H1 (cell line): ENCODE measurements at regions not wholly inside any gene's neighbourhood (a gene's known extent, or its start where the extent isn't known, plus 50 kb on each side); places are given as distances from the start of the nearest gene placed in this dataset.

Experiments used
- CTCF ChIA-PET: fragments of 300-600 bp; sonication (Branson Sonifier 250); formaldehyde crosslinking; loops from one replicate; lab custom pipeline; 2021; ENCODE audit not compliant: partially characterized antibody; lab: Charles Lee
- POLR2A ChIA-PET: fragments of 300-600 bp; sonication (Branson Sonifier 250); formaldehyde crosslinking; loops from one replicate; lab custom pipeline; 2021; ENCODE audit warnings: inconsistent platforms; ENCODE audit not compliant: partially characterized antibody; lab: Charles Lee
- DNase-seq, 2 experiments: peaks; one replicate each; pipeline versions ENCODE4 v3.0.0 to v3.0.0-alpha.2; 2010 to 2022; ENCODE audit warnings: low spot score in 2 of 2, low read depth in 1 of 2, mixed read lengths in 1 of 2
- FAIRE-seq: peaks from 2 replicates; lab custom pipeline; 2011; peaks lifted over from hg19 to GRCh38; lab: Jason Lieb, UNC
- H2AFZ ChIP-seq: 2 replicates; pipeline ENCODE4 v1.8.1; 2012; ENCODE audit warnings: low read length, inconsistent platforms
- H2AK5ac ChIP-seq: 2 replicates; pipeline ENCODE4 v1.6.1; 2013; ENCODE audit warnings: low read depth, low read length
- H2BK120ac ChIP-seq: replicated peaks from 2 replicates; pipeline ENCODE3; 2013; ENCODE audit warnings: low read depth, low read length, inconsistent platforms
- H2BK12ac ChIP-seq: 2 replicates; pipeline ENCODE4 v1.6.1; 2013; ENCODE audit warnings: low read depth, low read length
- H2BK15ac ChIP-seq: 2 replicates; pipeline ENCODE4 v1.6.1; 2013; ENCODE audit warnings: low read length
- H2BK20ac ChIP-seq: 2 replicates; pipeline ENCODE4 v1.6.1; 2013; ENCODE audit warnings: low read length
- H2BK5ac ChIP-seq: 2 replicates; pipeline ENCODE4 v1.6.1; 2013; ENCODE audit warnings: low read depth, low read length
- H3K14ac ChIP-seq: 2 replicates; pipeline ENCODE4 v1.6.1; 2013; ENCODE audit warnings: inconsistent platforms; ENCODE audit not compliant: insufficient read length
- H3K18ac ChIP-seq: 2 replicates; pipeline ENCODE4 v1.6.1; 2013; ENCODE audit warnings: low read length; ENCODE audit errors: extremely low read depth
- H3K23ac ChIP-seq: 2 replicates; pipeline ENCODE4 v1.6.1; 2013; ENCODE audit warnings: inconsistent platforms; ENCODE audit not compliant: insufficient read length
- H3K23me2 ChIP-seq: 2 replicates; pipeline ENCODE4 v1.6.1; 2013; ENCODE audit warnings: low read depth, low read length
- H3K27ac ChIP-seq: 2 replicates; pipeline ENCODE4 v1.6.1; 2011; ENCODE audit warnings: low read depth, low read length, inconsistent platforms
- H3K27me3 ChIP-seq, 4 experiments: replicated peaks in 1 of 4; 1 replicate in 1 of 4; 2 replicates in 3 of 4; pipeline versions ENCODE4 v1.6.1 to v1.8.1; 2011 to 2013; ENCODE audit warnings: low read length in 3 of 4, mild to moderate bottlenecking in 3 of 4, inconsistent platforms in 2 of 4, mixed read lengths in 2 of 4, moderate library complexity in 1 of 4; ENCODE audit not compliant: control insufficient read depth in 3 of 4, insufficient read depth in 3 of 4; ENCODE audit errors: extremely low read depth in 1 of 4
- H3K36me3 ChIP-seq, 4 experiments: 2 replicates each; pipeline versions ENCODE4 v1.6.1 to v1.8.1; 2011 to 2013; ENCODE audit warnings: mild to moderate bottlenecking in 4 of 4, low read length in 3 of 4, moderate library complexity in 2 of 4, control low read depth in 1 of 4, inconsistent platforms in 1 of 4; ENCODE audit not compliant: insufficient read depth in 4 of 4, control insufficient read depth in 2 of 4
- H3K4ac ChIP-seq: replicated peaks from 2 replicates; pipeline ENCODE3; 2013; ENCODE audit warnings: low read length, low read depth, mixed read lengths, inconsistent platforms; ENCODE audit not compliant: insufficient read length
- H3K4me1 ChIP-seq, 4 experiments: replicated peaks in 1 of 4; 1 replicate in 1 of 4; 2 replicates in 3 of 4; pipeline versions ENCODE4 v1.6.1 to v1.8.1; 2011 to 2013; ENCODE audit warnings: low read length in 3 of 4, inconsistent platforms in 2 of 4, mixed read lengths in 1 of 4; ENCODE audit not compliant: insufficient read depth in 4 of 4, control insufficient read depth in 3 of 4
- H3K4me2 ChIP-seq, 2 experiments: 2 replicates each; pipeline versions ENCODE4 v1.6.1 to v1.8.1; 2011 to 2013; ENCODE audit warnings: low read depth in 2 of 2, low read length in 2 of 2, control low read depth in 1 of 2, inconsistent platforms in 1 of 2, mild to moderate bottlenecking in 1 of 2; ENCODE audit not compliant: insufficient read depth in 1 of 2
- H3K4me3 ChIP-seq, 4 experiments: fragments of 200-600, 300-600 bp in 1 of 4; sonication (generic), shearing (Covaris generic), sonication (Bioruptor Twin) in 1 of 4; 2 replicates each; pipeline versions ENCODE4 v1.5.1 to v1.8.1; 2011 to 2016; ENCODE audit warnings: low read length in 4 of 4, low read depth in 3 of 4, control low read depth in 2 of 4, inconsistent platforms in 2 of 4, mild to moderate bottlenecking in 2 of 4, mixed read lengths in 1 of 4, moderate library complexity in 1 of 4; ENCODE audit not compliant: insufficient read depth in 2 of 4; ENCODE audit errors: extremely low read depth in 1 of 4
- H3K56ac ChIP-seq: replicated peaks from 2 replicates; pipeline ENCODE3; 2013; ENCODE audit warnings: low read depth, mild to moderate bottlenecking, mixed read lengths, low read length, inconsistent platforms; ENCODE audit not compliant: insufficient read length
- H3K79me1 ChIP-seq: 2 replicates; pipeline ENCODE4 v1.6.1; 2013; ENCODE audit warnings: low read depth, low read length, control low read depth
- H3K79me2 ChIP-seq, 2 experiments: 2 replicates each; pipeline versions ENCODE4 v1.6.1 to v1.8.1; 2012 to 2013; ENCODE audit warnings: low read length in 2 of 2, mild to moderate bottlenecking in 2 of 2, inconsistent platforms in 1 of 2; ENCODE audit not compliant: insufficient read depth in 2 of 2, control insufficient read depth in 1 of 2
- H3K9ac ChIP-seq, 4 experiments: replicated peaks in 1 of 4; 1 replicate in 1 of 4; 2 replicates in 3 of 4; pipeline versions ENCODE4 v1.6.1 to v1.8.1; 2011 to 2013; ENCODE audit warnings: low read depth in 3 of 4, low read length in 3 of 4, control low read depth in 2 of 4, mild to moderate bottlenecking in 2 of 4, moderate library complexity in 2 of 4, inconsistent platforms in 1 of 4; ENCODE audit errors: extremely low read depth in 1 of 4
- H3K9me3 ChIP-seq, 2 experiments: 2 replicates each; pipeline versions ENCODE4 v1.6.1 to v1.8.1; 2012 to 2013; ENCODE audit warnings: mild to moderate bottlenecking in 2 of 2, moderate library complexity in 2 of 2, control low read depth in 1 of 2, inconsistent platforms in 1 of 2, low read depth in 1 of 2, low read length in 1 of 2, mixed read lengths in 1 of 2; ENCODE audit not compliant: insufficient read depth in 2 of 2
- H4K20me1 ChIP-seq, 2 experiments: replicated peaks in 1 of 2; 2 replicates each; pipeline versions ENCODE3 to v1.8.1; 2011 to 2013; ENCODE audit warnings: inconsistent platforms in 2 of 2, low read length in 2 of 2, mild to moderate bottlenecking in 1 of 2; ENCODE audit not compliant: insufficient read depth in 2 of 2, control insufficient read depth in 1 of 2
- H4K5ac ChIP-seq: 2 replicates; pipeline ENCODE4 v1.6.1; 2013; ENCODE audit warnings: low read length, low read depth, mixed read lengths, inconsistent platforms; ENCODE audit not compliant: insufficient read length
- H4K8ac ChIP-seq: 2 replicates; pipeline ENCODE4 v1.8.0; 2013; ENCODE audit warnings: mild to moderate bottlenecking, moderate library complexity, low read length, inconsistent platforms; ENCODE audit not compliant: insufficient read depth; ENCODE audit errors: extremely low read depth
- H4K91ac ChIP-seq: replicated peaks from 2 replicates; pipeline ENCODE3; 2013; ENCODE audit warnings: low read length, mixed read lengths, inconsistent platforms; ENCODE audit not compliant: insufficient read length
- ATF2 ChIP-seq: IDR thresholded peaks from 2 replicates; pipeline ENCODE4 v1.6.1; 2012; ENCODE audit warnings: low read length, inconsistent platforms
- WGBS, 2 experiments: shearing (Covaris generic) in 1 of 2; methylation state at CpG; one replicate each; pipeline versions ENCODE4 v1.1.6 to v1.1.7; 2013 to 2015; ENCODE audit warnings: low lambda C conversion rate in 2 of 2, mixed read lengths in 2 of 2, inconsistent platforms in 1 of 2, low coverage in 1 of 2, missing lambda C conversion rate in 1 of 2; ENCODE audit not compliant: insufficient replicate concordance in 2 of 2, insufficient coverage in 1 of 2, insufficient read length in 1 of 2; ENCODE audit errors: extremely low coverage in 1 of 2, missing lambda C conversion rate in 1 of 2; 5-methylcytosine and 5-hydroxymethylcytosine counted together

DNA sequence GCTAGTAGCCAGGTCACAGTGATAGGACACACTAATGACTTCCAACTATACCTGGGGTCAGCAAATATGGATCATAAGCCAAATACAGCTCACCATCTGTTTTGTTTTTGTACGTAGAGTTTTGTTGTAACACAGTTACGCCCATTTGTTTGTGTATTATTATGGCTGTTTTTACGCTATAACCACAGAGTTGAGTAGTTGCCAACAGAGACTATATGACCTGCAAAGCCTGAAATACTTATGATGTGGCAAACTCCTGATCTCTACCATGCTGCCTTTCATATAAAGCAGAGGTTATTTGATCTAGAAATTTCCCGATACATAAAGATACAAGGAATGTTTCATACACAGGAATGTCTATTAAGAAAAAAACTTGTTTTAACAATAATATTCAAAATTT, 152.2 kb downstream of the HNMT start:
- no peak overlapping the region for H4K8ac ChIP-seq
- H3K56ac ChIP-seq, result no peak overlapping the region

More for the DNA sequence above, 152.2 kb downstream of the HNMT start:
- H2BK15ac ChIP-seq, result no peak overlapping the region
- H2AFZ ChIP-seq, result no peak overlapping the region
- no peak overlapping the region for H2BK12ac ChIP-seq
- no peak overlapping the region for H2AK5ac ChIP-seq
- no peak overlapping the region for H3K23ac ChIP-seq
- H3K27me3 ChIP-seq, result no peaks in the 10 kb centered on the region
- FAIRE-seq (no peak), DNase-seq (no peak)
- H2BK20ac ChIP-seq, result no peak overlapping the region
- TF ChIP-seq ATF2, result no peak
- no peak overlapping the region for H3K27ac ChIP-seq
- no peaks in the 10 kb centered on the region for H3K4me1 ChIP-seq
- no peak overlapping the region for H3K9ac ChIP-seq
- no peak overlapping the region for H2BK5ac ChIP-seq
- no peaks in the 10 kb centered on the region for H3K36me3 ChIP-seq
- ChIA-PET POLR2A (no interaction called here), CTCF (interaction anchor here (1.3 kb wide), 1 partner anchor 51 kb away, joined by 3 read pairs; no protein-coding TSS in a partner anchor)
- H3K18ac ChIP-seq, result no peak overlapping the region
- H3K4me3 ChIP-seq, result no peak overlapping the region
- H3K9me3 ChIP-seq, result peaks cover 4 to 7% of the 10 kb centered on the region in 2 experiments; a peak in 2 of 4 replicates
- H3K4me2 ChIP-seq, result no peak overlapping the region
- no peak overlapping the region for H3K14ac ChIP-seq
- no peak overlapping the region for H4K5ac ChIP-seq
- no peaks in the 10 kb centered on the region for H4K20me1 ChIP-seq
- H4K91ac ChIP-seq, result no peak overlapping the region
- 95% methylated on average over 4 of the region's 4 CpGs; no CpG with 5 or more reads in 1 of the 2 experiments for WGBS, 2 experiments
- H3K23me2 ChIP-seq, result no peaks in the 10 kb centered on the region
- no peaks in the 10 kb centered on the region for H3K79me2 ChIP-seq
- H2BK120ac ChIP-seq, result no peak overlapping the region
- no peaks in the 10 kb centered on the region for H3K79me1 ChIP-seq
- no peak overlapping the region for H3K4ac ChIP-seq
